Ovary (tissue), 7 donors: ENCODE measurements at regions not wholly inside any gene's neighbourhood (a gene's known extent, or its start where the extent isn't known, plus 50 kb on each side); places are given as distances from the start of the nearest gene placed in this dataset.
"Not testable (repeated sequence)": the region's sequence is repeated elsewhere in the genome, so short reads cannot be mapped to it uniquely, and the experiment has no call there.

Source experiments
- DNase-seq, 5 donors: peaks; one replicate each; pipeline ENCODE4 v3.0.0-alpha.2; 2019 to 2020
- H3K27ac ChIP-seq, 2 donors: fragments of 200-600 bp; one replicate each; pipeline versions ENCODE4 v1.5.1 to v1.8.0; 2019 to 2022
- H3K27me3 ChIP-seq: fragments of 200-600 bp; one replicate; pipeline ENCODE4 v1.8.0; 2022
- H3K36me3 ChIP-seq: fragments of 200-600 bp; sonication (generic); one replicate; pipeline ENCODE4 v1.5.1; 2019
- H3K4me1 ChIP-seq: one replicate; pipeline ENCODE4 v1.8.1; 2013; ENCODE audit warnings: mild to moderate bottlenecking, moderate library complexity; ENCODE audit not compliant: insufficient read depth
- H3K4me3 ChIP-seq: fragments of 200-600 bp; sonication (generic); one replicate; pipeline ENCODE4 v1.5.1; 2017
- H3K9me3 ChIP-seq, 2 donors: fragments of 200-600 bp in 1 of 2; sonication (generic) in 1 of 2; one replicate each; pipeline versions ENCODE4 v1.5.1 to v1.8.1; 2013 to 2019; ENCODE audit warnings: mild to moderate bottlenecking in 1 of 2, moderate library complexity in 1 of 2
- EP300 ChIP-seq: sonication (generic); formaldehyde crosslinking; IDR thresholded peaks from one replicate; pipeline ENCODE4 v1.6.1; 2017; ENCODE audit warnings: antibody characterized with exemption
- POLR2A ChIP-seq: fragments of 450-650 bp; IDR thresholded peaks from one replicate; pipeline ENCODE4 v1.6.1; 2017; ENCODE audit warnings: antibody characterized with exemption, mild to moderate bottlenecking, moderate library complexity
- WGBS, 3 donors: extraction: QIAGEN DNeasy Blood & Tissue Kit in 1 of 3; methylation state at CpG; one replicate each; pipeline versions ENCODE4 v1.1.5 to v1.1.7; 2013 to 2017; 5-methylcytosine and 5-hydroxymethylcytosine counted together
- intact Hi-C, 4 donors: fragments of 100-400 bp; cut with DNase I; formaldehyde crosslinking; loops; one replicate each; pipeline versions ENCODE4 v1.11.0 to v1.15.1; 2022 to 2023
- TF ChIP-seq, protein P1 (sequence below), 3 donors: fragments of 450-650 bp in 2 of 3; fragments of 200-600 bp in 1 of 3; IDR thresholded peaks; one replicate each; pipeline versions ENCODE4 v1.5.1 to v1.8.0; 2016 to 2022; ENCODE audit warnings: antibody characterized with exemption in 3 of 3, mild to moderate bottlenecking in 1 of 3
- donor health status: DM: no; HTN: no; CAD: no; lungs with moderate emphysema.
- donor health status: DM: no; HTN: no; CAD: no.
- donor health status: Bipolar disorder and iron deficiency.
- donor health status: DM: no; HTN: no; CAD: no.
- donor health status: DM: yes; HTN: yes; CAD: no.

DNA sequence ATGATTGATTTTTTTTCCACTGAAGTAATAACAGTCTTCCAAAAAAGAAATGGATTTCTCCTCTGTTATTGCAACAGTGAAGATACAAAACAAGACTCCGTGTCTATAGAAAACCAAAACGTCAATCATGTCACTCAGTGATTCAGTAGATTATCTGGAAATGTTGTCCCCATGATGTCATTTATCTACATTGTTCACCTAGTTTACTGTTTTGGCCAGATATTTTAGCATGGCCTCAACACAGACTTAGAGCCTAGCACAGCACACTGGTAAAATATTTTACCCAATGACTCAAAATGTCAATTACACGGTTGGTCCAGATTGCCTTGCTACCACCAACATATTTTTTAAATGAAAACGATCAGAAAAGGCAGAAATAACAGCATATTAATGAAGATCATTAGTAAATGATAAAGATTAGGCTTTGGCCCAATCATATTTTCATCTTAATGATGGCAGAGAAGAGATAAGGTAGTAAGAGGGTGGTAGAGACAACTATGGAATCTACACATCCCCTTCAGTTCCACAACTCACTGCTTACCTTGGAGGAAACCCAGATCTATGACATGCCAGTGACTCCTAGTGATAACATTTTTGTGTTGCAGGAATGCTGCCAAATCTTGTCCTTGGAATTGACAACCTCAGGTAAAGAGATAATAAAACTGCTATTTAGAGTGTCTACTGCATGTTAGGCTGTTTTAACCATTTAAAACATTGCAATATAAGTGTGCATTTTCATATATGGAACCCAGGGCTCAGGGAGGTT lies 347.7 kb upstream of the ARPP21 start:
- Histone ChIP-seq H3K27me3 (no peaks in the 10 kb centered on the region), H3K36me3 (no peaks in the 10 kb centered on the region), H3K4me3 (no peak overlapping the region), H3K27ac (no peak overlapping the region), H3K9me3 (no peaks in the 10 kb centered on the region), H3K4me1 (no peaks in the 10 kb centered on the region)
- TF ChIP-seq EP300 (no peak), POLR2A (no peak)
- TF ChIP-seq, protein P1, sequence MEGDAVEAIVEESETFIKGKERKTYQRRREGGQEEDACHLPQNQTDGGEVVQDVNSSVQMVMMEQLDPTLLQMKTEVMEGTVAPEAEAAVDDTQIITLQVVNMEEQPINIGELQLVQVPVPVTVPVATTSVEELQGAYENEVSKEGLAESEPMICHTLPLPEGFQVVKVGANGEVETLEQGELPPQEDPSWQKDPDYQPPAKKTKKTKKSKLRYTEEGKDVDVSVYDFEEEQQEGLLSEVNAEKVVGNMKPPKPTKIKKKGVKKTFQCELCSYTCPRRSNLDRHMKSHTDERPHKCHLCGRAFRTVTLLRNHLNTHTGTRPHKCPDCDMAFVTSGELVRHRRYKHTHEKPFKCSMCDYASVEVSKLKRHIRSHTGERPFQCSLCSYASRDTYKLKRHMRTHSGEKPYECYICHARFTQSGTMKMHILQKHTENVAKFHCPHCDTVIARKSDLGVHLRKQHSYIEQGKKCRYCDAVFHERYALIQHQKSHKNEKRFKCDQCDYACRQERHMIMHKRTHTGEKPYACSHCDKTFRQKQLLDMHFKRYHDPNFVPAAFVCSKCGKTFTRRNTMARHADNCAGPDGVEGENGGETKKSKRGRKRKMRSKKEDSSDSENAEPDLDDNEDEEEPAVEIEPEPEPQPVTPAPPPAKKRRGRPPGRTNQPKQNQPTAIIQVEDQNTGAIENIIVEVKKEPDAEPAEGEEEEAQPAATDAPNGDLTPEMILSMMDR (IDR thresholded peaks at IDR 0.05), result no peak
- 54 to 67% (median 62%) methylated on average over 4 of the region's 4 CpGs for WGBS, 3 donors
- intact Hi-C loops, result no loop called here
- no peak for DNase-seq

DNA sequence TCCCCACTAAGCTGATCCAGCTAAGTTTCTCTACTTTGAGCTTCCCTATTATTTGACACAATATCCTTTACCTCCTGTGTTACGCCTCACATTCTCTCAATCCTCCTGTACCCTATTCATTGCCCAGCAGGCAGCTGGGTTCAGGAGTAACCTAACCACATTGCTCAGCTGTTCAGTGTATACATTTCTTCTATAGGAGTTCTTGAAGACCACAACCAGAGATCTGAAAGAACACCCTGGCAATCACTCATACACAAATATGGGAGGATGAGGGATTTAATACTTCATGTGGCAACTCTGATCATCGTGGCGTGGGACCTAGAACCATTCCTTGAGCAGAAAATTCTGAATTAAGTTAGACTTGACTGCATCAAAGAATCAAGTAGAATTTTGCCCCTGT lies 346.8 kb upstream of the ARPP21 start:
- TF ChIP-seq, protein P1 (IDR thresholded peaks at IDR 0.05), result no peak
- no peak for TF ChIP-seq EP300
- no peak for TF ChIP-seq POLR2A
- Histone ChIP-seq H3K27ac (no peak overlapping the region), H3K27me3 (no peaks in the 10 kb centered on the region), H3K9me3 (no peaks in the 10 kb centered on the region), H3K4me1 (no peaks in the 10 kb centered on the region), H3K36me3 (no peaks in the 10 kb centered on the region), H3K4me3 (no peak overlapping the region)
- intact Hi-C loops, result no loop called here
- no peak for DNase-seq
- 90 to 92% (median 91%) methylated on average over 3 of the region's 3 CpGs for WGBS, 3 donors

- WGBS, 3 donors, result 75 to 76% (median 75%) methylated on average over 2 of the region's 2 CpGs
- Histone ChIP-seq H3K27ac (no peak overlapping the region), H3K4me1 (no peaks in the 10 kb centered on the region), H3K27me3 (no peaks in the 10 kb centered on the region), H3K9me3 (no peaks in the 10 kb centered on the region), H3K4me3 (no peak overlapping the region), H3K36me3 (no peaks in the 10 kb centered on the region)
- intact Hi-C loops, result no loop called here
- TF ChIP-seq, protein P1 (IDR thresholded peaks at IDR 0.05), result no peak
- TF ChIP-seq EP300 (no peak), POLR2A (no peak)
- DNase-seq, result no peak
Observed at GRCh38 chr3:35295906-35296305, 343.4 kb upstream of the ARPP21 start.

GRCh38 chr3:35296533-35296932 lies 342.8 kb upstream of the ARPP21 start:
- TF ChIP-seq POLR2A (no peak), EP300 (no peak)
- TF ChIP-seq, protein P1 (IDR thresholded peaks at IDR 0.05), result no peak
- Histone ChIP-seq H3K4me1 (no peaks in the 10 kb centered on the region), H3K27me3 (no peaks in the 10 kb centered on the region), H3K4me3 (no peak overlapping the region), H3K27ac (no peak overlapping the region), H3K36me3 (no peaks in the 10 kb centered on the region), H3K9me3 (no peaks in the 10 kb centered on the region)
- intact Hi-C loops, result no loop called here
- WGBS, 3 donors, result 38 to 64% (median 42%) methylated on average over 4 of the region's 4 CpGs
- no peak for DNase-seq

GRCh38 chr3:35296944-35297343 lies 342.4 kb upstream of the ARPP21 start:
- H3K36me3 ChIP-seq, result not testable (repeated sequence)
- 79 to 92% (median 81%) methylated on average over 2 of the region's 2 CpGs for WGBS, 3 donors

More at GRCh38 chr3:35296944-35297343, 342.4 kb upstream of the ARPP21 start:
- H3K4me1 ChIP-seq, intact Hi-C loops, H3K27ac ChIP-seq, H3K27me3 ChIP-seq, H3K4me3 ChIP-seq, DNase-seq, H3K9me3 ChIP-seq: not testable (repeated sequence)
